GM12878 (cell line): ENCODE measurements at regions not wholly inside any gene's neighbourhood (a gene's known extent, or its start where the extent isn't known, plus 50 kb on each side); places are given as distances from the start of the nearest gene placed in this dataset.
A peak's percentile ranks its signal among the peaks of the same experiment; 100 is the strongest.

ENCODE experiments used
- ATAC-seq: fragments of 200-7000 bp; cut with Tn5 transposase; 3 replicates; pipeline ENCODE4 v1.9.1; 2020; ENCODE audit warnings: mild to moderate bottlenecking, moderate library complexity
- BruUV-seq: library from RNA; stranded (reverse); fragments of 400-500 nt; replicated peaks from 2 replicates; lab custom pipeline; 2021; lab: Mats Ljungman, UMichigan
- CTCF ChIA-PET: fragments of 300-600 bp; sonication (Branson Sonifier 250); formaldehyde crosslinking; extraction: SDS; loops from one replicate; lab custom pipeline; 2021; ENCODE audit warnings: inconsistent platforms; lab: Yijun Ruan, JAX
- POLR2A ChIA-PET: fragments of 350-600 bp; formaldehyde crosslinking; extraction: SDS; loops from one replicate; lab custom pipeline; 2021; ENCODE audit warnings: inconsistent platforms; lab: Charles Lee
- RAD21 ChIA-PET: fragments of 300-600 bp; sonication (Branson Sonifier 250); formaldehyde crosslinking; loops from one replicate; lab custom pipeline; 2023; ENCODE audit warnings: antibody characterized with exemption; ENCODE audit not compliant: unreplicated experiment; lab: Charles Lee
- SMC1A ChIA-PET: fragments of 300-600 bp; sonication (Branson Sonifier 250); formaldehyde crosslinking; loops from one replicate; lab custom pipeline; 2023; ENCODE audit not compliant: unreplicated experiment, uncharacterized antibody; lab: Charles Lee
- DNase-seq: peaks from one replicate; pipeline ENCODE4 v3.0.0-alpha.2; 2011; ENCODE audit warnings: low read depth, low spot score
- FAIRE-seq: peaks from 3 replicates; lab custom pipeline; 2011; peaks lifted over from hg19 to GRCh38; lab: Jason Lieb, UNC
- H2AFZ ChIP-seq: 2 replicates; pipeline ENCODE4 v1.6.0; 2011; ENCODE audit warnings: low read depth, low read length, control low read depth; ENCODE audit not compliant: control insufficient read depth
- H3K27ac ChIP-seq: 2 replicates; pipeline ENCODE4 v1.5.1; 2011; ENCODE audit warnings: control low read depth; ENCODE audit not compliant: control insufficient read depth, insufficient read depth
- H3K27me3 ChIP-seq, 2 experiments: replicated peaks in 1 of 2; 2 replicates each; pipeline versions ENCODE4 v1.6.0 to v1.6.1; 2011; ENCODE audit warnings: low read length in 1 of 2; ENCODE audit not compliant: control insufficient read depth in 2 of 2, insufficient read depth in 2 of 2
- H3K36me3 ChIP-seq, 2 experiments: 2 replicates each; pipeline ENCODE4 v1.5.1; 2011; ENCODE audit warnings: low read length in 1 of 2; ENCODE audit not compliant: control insufficient read depth in 2 of 2, insufficient read depth in 2 of 2
- H3K4me1 ChIP-seq: 2 replicates; pipeline ENCODE4 v1.6.1; 2011; ENCODE audit warnings: mild to moderate bottlenecking, low read length, moderate library complexity, mixed read lengths; ENCODE audit not compliant: control insufficient read depth, insufficient read depth
- H3K4me2 ChIP-seq: 2 replicates; pipeline ENCODE4 v1.6.0; 2011; ENCODE audit warnings: control low read depth; ENCODE audit not compliant: control insufficient read depth, insufficient read depth
- H3K4me3 ChIP-seq: fragments of 200-600 bp; sonication (generic); 2 replicates; pipeline ENCODE4 v1.5.1; 2016
- H3K79me2 ChIP-seq: 2 replicates; pipeline ENCODE4 v1.6.0; 2011; ENCODE audit warnings: low read length; ENCODE audit not compliant: control insufficient read depth, insufficient read depth
- H3K9ac ChIP-seq: 2 replicates; pipeline ENCODE4 v1.8.0; 2011; ENCODE audit warnings: low read length, control low read depth, mixed read lengths; ENCODE audit not compliant: control insufficient read depth, insufficient read depth
- H3K9me3 ChIP-seq: replicated peaks from 3 replicates; pipeline ENCODE4 v1.5.1; 2011; ENCODE audit warnings: mild to moderate bottlenecking, low read length; ENCODE audit not compliant: control insufficient read depth, insufficient read depth
- H4K20me1 ChIP-seq: 2 replicates; pipeline ENCODE4 v1.6.0; 2011; ENCODE audit not compliant: control insufficient read depth, insufficient read depth
- CEBPB ChIP-seq, 2 experiments: fragments of 150-350 bp in 1 of 2; IDR thresholded peaks; 2 replicates each; pipeline ENCODE4 v1.6.1; 2012 to 2014; ENCODE audit warnings: low read depth in 2 of 2, low read length in 2 of 2, borderline replicate concordance in 1 of 2, inconsistent platforms in 1 of 2
- MTA3 ChIP-seq: IDR thresholded peaks from 2 replicates; pipeline ENCODE4 v1.6.1; 2012; ENCODE audit warnings: low read length, inconsistent platforms, borderline replicate concordance
- NFIC ChIP-seq: IDR thresholded peaks from 2 replicates; pipeline ENCODE4 v1.6.1; 2012; ENCODE audit warnings: low read depth, mild to moderate bottlenecking, inconsistent platforms, low read length, moderate library complexity
- NFYB ChIP-seq: IDR thresholded peaks from 2 replicates; pipeline ENCODE4 v1.6.1; 2011; ENCODE audit warnings: low read depth, mild to moderate bottlenecking, low read length, improper control_type of control experiment, moderate library complexity; ENCODE audit not compliant: insufficient read depth
- PML ChIP-seq: IDR thresholded peaks from 2 replicates; pipeline ENCODE4 v1.6.1; 2012; ENCODE audit warnings: low read length, inconsistent platforms
- POLR2AphosphoS5 ChIP-seq: IDR thresholded peaks from 2 replicates; pipeline ENCODE4 v1.6.1; 2011; ENCODE audit warnings: mild to moderate bottlenecking, low read length, inconsistent platforms
- RBBP5 ChIP-seq: fragments of 200-600 bp; sonication (generic); conservative IDR thresholded peaks from 2 replicates; pipeline ENCODE4 v1.6.1; 2016
- RUNX3 ChIP-seq: IDR thresholded peaks from 2 replicates; pipeline ENCODE4 v1.6.1; 2012; ENCODE audit warnings: low read length, inconsistent platforms
- SMAD5 ChIP-seq: IDR thresholded peaks from 2 replicates; pipeline ENCODE4 v1.6.1; 2016; ENCODE audit warnings: antibody characterized with exemption, low read depth
- ZBED1 ChIP-seq: IDR thresholded peaks from 2 replicates; pipeline ENCODE4 v1.6.1; 2016; ENCODE audit warnings: borderline replicate concordance
- WGBS: methylation state at CpG from one replicate; pipeline ENCODE4 v1.1.6; 2016; ENCODE audit warnings: low lambda C conversion rate; ENCODE audit not compliant: insufficient replicate concordance, insufficient coverage; ENCODE audit errors: missing lambda C conversion rate; 5-methylcytosine and 5-hydroxymethylcytosine counted together
- in situ Hi-C: fragments of 300-500 bp; cut with MboI; formaldehyde crosslinking; loops from 9 replicates; pipeline ENCODE4 v1.14.3; 2018; ENCODE audit warnings: mixed read lengths
- intact Hi-C: fragments of 100-400 bp; cut with micrococcal nuclease; formaldehyde crosslinking; loops from one replicate; pipeline ENCODE4 v1.14.2; 2022; ENCODE audit not compliant: unreplicated experiment
- TF ChIP-seq, protein P1 (sequence below): fragments of 450-650 bp; conservative IDR thresholded peaks from 2 replicates; pipeline ENCODE4 v1.6.1; 2017; ENCODE audit warnings: mild to moderate bottlenecking, moderate library complexity
- TF ChIP-seq, protein P2 (sequence below): IDR thresholded peaks from 2 replicates; pipeline ENCODE4 v1.6.1; 2011; ENCODE audit warnings: low read depth, mild to moderate bottlenecking, low read length, moderate library complexity, borderline replicate concordance; ENCODE audit errors: extremely low read depth
- TF ChIP-seq, protein P3 (sequence below): IDR thresholded peaks from 2 replicates; pipeline ENCODE4 v1.6.1; 2012; ENCODE audit warnings: mild to moderate bottlenecking, low read depth, low read length

DNA sequence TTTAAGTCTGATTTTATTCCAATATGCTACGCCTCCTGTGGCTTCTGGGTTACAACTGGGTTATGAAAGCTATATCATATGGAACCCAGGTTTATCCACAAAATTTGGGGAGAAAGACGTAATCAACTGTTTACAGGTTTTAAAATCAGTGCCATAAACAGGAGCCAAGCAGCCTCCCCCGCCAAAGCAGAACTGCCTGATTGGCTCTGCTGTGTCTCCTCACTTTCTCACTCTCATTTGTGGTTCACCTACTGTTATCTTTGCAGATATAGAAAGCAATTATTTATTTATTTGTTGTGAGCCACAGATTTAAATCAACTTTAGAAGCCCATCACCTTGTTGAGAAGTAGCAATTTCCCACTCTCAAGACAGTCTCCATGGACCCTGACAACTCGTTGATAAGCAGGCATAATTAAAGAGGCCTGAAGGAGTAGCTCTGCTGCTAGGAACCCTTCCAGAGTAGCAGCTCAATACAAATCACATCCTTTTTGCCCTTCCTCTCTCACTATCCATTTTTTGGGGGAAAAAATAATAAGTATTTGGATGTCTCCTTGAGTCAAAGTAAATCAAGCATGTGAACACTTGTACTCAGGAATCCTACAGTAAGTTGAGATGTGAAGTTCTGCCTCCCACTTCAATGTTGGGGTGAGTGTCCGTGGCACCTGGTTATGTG lies 191.0 kb upstream of the CCDC150 start:
- CTCF ChIA-PET: interaction anchor here (0.9 to 8.4 kb wide), 7 partner anchors 9 to 151 kb away, joined by 3 to 100 read pairs (median 4); no protein-coding TSS in a partner anchor
- H3K9ac ChIP-seq: no peak overlapping the region
- TF ChIP-seq POLR2AphosphoS5 (0 out of 2 replicates have a peak, but pooled peaks have one; percentile 36), RUNX3 (peak; percentile 61), ZBED1 (peak; percentile 94), NFYB (peak; percentile 83), MTA3 (peak; percentile 63; the same call in 1 of the 2 replicates), SMAD5 (peak; percentile 86), NFIC (peak; percentile 67; the same call in 1 of the 2 replicates), PML (peak; percentile 81; the same call in 1 of the 2 replicates), RBBP5 (no peak), CEBPB (IDR thresholded peaks at IDR 0.05; ENCODE audit: borderline replicate concordance in 1 of 2, low read depth in 2 of 2, low read length in 2 of 2) (0 out of 4 replicates have a peak, but pooled peaks of 1 of the 2 experiments have one; percentile 17)
- TF ChIP-seq, protein P1, sequence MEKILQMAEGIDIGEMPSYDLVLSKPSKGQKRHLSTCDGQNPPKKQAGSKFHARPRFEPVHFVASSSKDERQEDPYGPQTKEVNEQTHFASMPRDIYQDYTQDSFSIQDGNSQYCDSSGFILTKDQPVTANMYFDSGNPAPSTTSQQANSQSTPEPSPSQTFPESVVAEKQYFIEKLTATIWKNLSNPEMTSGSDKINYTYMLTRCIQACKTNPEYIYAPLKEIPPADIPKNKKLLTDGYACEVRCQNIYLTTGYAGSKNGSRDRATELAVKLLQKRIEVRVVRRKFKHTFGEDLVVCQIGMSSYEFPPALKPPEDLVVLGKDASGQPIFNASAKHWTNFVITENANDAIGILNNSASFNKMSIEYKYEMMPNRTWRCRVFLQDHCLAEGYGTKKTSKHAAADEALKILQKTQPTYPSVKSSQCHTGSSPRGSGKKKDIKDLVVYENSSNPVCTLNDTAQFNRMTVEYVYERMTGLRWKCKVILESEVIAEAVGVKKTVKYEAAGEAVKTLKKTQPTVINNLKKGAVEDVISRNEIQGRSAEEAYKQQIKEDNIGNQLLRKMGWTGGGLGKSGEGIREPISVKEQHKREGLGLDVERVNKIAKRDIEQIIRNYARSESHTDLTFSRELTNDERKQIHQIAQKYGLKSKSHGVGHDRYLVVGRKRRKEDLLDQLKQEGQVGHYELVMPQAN: no peak
- TF ChIP-seq, protein P2, sequence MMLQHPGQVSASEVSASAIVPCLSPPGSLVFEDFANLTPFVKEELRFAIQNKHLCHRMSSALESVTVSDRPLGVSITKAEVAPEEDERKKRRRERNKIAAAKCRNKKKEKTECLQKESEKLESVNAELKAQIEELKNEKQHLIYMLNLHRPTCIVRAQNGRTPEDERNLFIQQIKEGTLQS: 0 out of 2 replicates have a peak, but pooled peaks have one; percentile 13
- TF ChIP-seq, protein P3, sequence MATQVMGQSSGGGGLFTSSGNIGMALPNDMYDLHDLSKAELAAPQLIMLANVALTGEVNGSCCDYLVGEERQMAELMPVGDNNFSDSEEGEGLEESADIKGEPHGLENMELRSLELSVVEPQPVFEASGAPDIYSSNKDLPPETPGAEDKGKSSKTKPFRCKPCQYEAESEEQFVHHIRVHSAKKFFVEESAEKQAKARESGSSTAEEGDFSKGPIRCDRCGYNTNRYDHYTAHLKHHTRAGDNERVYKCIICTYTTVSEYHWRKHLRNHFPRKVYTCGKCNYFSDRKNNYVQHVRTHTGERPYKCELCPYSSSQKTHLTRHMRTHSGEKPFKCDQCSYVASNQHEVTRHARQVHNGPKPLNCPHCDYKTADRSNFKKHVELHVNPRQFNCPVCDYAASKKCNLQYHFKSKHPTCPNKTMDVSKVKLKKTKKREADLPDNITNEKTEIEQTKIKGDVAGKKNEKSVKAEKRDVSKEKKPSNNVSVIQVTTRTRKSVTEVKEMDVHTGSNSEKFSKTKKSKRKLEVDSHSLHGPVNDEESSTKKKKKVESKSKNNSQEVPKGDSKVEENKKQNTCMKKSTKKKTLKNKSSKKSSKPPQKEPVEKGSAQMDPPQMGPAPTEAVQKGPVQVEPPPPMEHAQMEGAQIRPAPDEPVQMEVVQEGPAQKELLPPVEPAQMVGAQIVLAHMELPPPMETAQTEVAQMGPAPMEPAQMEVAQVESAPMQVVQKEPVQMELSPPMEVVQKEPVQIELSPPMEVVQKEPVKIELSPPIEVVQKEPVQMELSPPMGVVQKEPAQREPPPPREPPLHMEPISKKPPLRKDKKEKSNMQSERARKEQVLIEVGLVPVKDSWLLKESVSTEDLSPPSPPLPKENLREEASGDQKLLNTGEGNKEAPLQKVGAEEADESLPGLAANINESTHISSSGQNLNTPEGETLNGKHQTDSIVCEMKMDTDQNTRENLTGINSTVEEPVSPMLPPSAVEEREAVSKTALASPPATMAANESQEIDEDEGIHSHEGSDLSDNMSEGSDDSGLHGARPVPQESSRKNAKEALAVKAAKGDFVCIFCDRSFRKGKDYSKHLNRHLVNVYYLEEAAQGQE: no peak
- no peak overlapping the region for H3K4me3 ChIP-seq
- no TSS peak for BruUV-seq
- no peaks in the 10 kb centered on the region for H3K36me3 ChIP-seq
- H3K4me2 ChIP-seq: peak overlapping the region; percentile 46; the same call in 1 of the 2 replicates
- SMC1A ChIA-PET: interaction anchor here (0.7 to 10.5 kb wide), 17 partner anchors 9 to 370 kb away, joined by 3 to 223 read pairs (median 4); no protein-coding TSS in a partner anchor
- in situ Hi-C loops: no loop called here
- peaks cover 16% of the 10 kb centered on the region for H3K4me1 ChIP-seq
- WGBS: 61% methylated on average over 5 of the region's 5 CpGs
- intact Hi-C loops: no loop called here
- RAD21 ChIA-PET: interaction anchor here (1.0 to 1.9 kb wide), 6 partner anchors 19 to 151 kb away, joined by 3 to 8 read pairs (median 4); no protein-coding TSS in a partner anchor
- no peaks in the 10 kb centered on the region for H3K27me3 ChIP-seq
- no peaks in the 10 kb centered on the region for H4K20me1 ChIP-seq
- H2AFZ ChIP-seq: peak overlapping the region; percentile 27; the same call in 1 of the 2 replicates
- ATAC-seq: peak; percentile 37
- POLR2A ChIA-PET: interaction anchor here (1.0 to 1.3 kb wide), 2 partner anchors 11 to 37 kb away, joined by 3 read pairs; no protein-coding TSS in a partner anchor
- FAIRE-seq: no peak
- no peaks in the 10 kb centered on the region for H3K79me2 ChIP-seq
- peaks cover 4% of the 10 kb centered on the region; the same call in 2 of the 3 replicates for H3K9me3 ChIP-seq
- peak overlapping the region; percentile 60 for H3K27ac ChIP-seq
- DNase-seq: no peak
